GM12878 (cell line): ENCODE measurements at regions not wholly inside any gene's neighbourhood (a gene's known extent, or its start where the extent isn't known, plus 50 kb on each side); places are given as distances from the start of the nearest gene placed in this dataset.

ENCODE experiments used
- BACH1 ChIP-seq: fragments of 450-650 bp; IDR thresholded peaks from 2 replicates; pipeline ENCODE4 v1.6.1; 2017; ENCODE audit warnings: mild to moderate bottlenecking, borderline replicate concordance
- CHD2 ChIP-seq: IDR thresholded peaks from 2 replicates; pipeline ENCODE4 v1.6.1; 2011; ENCODE audit warnings: low read depth, low read length, improper control_type of control experiment, borderline replicate concordance
- CTCF ChIP-seq, 3 experiments: IDR thresholded peaks in 2 of 3; conservative IDR thresholded peaks in 1 of 3; 2 replicates each; pipeline ENCODE4 v1.5.1; 2011; ENCODE audit warnings: low read depth in 3 of 3, low read length in 3 of 3, mild to moderate bottlenecking in 3 of 3, control low read depth in 2 of 3, moderate library complexity in 2 of 3, inconsistent platforms in 1 of 3, mixed read lengths in 1 of 3; ENCODE audit not compliant: control insufficient read depth in 2 of 3, insufficient read depth in 1 of 3; ENCODE audit errors: extremely low read depth in 1 of 3
- ESRRA ChIP-seq: IDR thresholded peaks from 2 replicates; pipeline ENCODE4 v1.6.1; 2012; ENCODE audit warnings: mild to moderate bottlenecking, low read length, improper control_type of control experiment
- EZH2 ChIP-seq: IDR thresholded peaks from 2 replicates; pipeline ENCODE4 v1.6.1; 2012; ENCODE audit warnings: low read depth, mild to moderate bottlenecking, control low read depth, inconsistent platforms, low read length, borderline replicate concordance; ENCODE audit not compliant: control insufficient read depth
- IKZF1 ChIP-seq: fragments of 450-650 bp; conservative IDR thresholded peaks from 2 replicates; pipeline ENCODE4 v1.6.1; 2017; ENCODE audit warnings: antibody characterized with exemption, mild to moderate bottlenecking
- JUND ChIP-seq: IDR thresholded peaks from 2 replicates; pipeline ENCODE4 v1.6.1; 2012; ENCODE audit warnings: low read depth, mild to moderate bottlenecking, low read length, improper control_type of control experiment, moderate library complexity
- KAT2A ChIP-seq: conservative IDR thresholded peaks from 2 replicates; pipeline ENCODE4 v1.6.1; 2011; ENCODE audit warnings: low read depth, low read length; ENCODE audit not compliant: control insufficient read depth
- NFYB ChIP-seq: IDR thresholded peaks from 2 replicates; pipeline ENCODE4 v1.6.1; 2011; ENCODE audit warnings: low read depth, mild to moderate bottlenecking, low read length, improper control_type of control experiment, moderate library complexity; ENCODE audit not compliant: insufficient read depth
- NRF1 ChIP-seq: conservative IDR thresholded peaks from 2 replicates; pipeline ENCODE4 v1.6.1; 2011; ENCODE audit warnings: mild to moderate bottlenecking, low read depth, low read length, improper control_type of control experiment
- PKNOX1 ChIP-seq: fragments of 450-650 bp; IDR thresholded peaks from 2 replicates; pipeline ENCODE4 v1.6.1; 2016; ENCODE audit warnings: mild to moderate bottlenecking
- SMAD1 ChIP-seq: fragments of 450-650 bp; IDR thresholded peaks from 2 replicates; pipeline ENCODE4 v1.6.1; 2018; ENCODE audit warnings: mild to moderate bottlenecking, low read depth; ENCODE audit not compliant: partially characterized antibody
- SMAD5 ChIP-seq: IDR thresholded peaks from 2 replicates; pipeline ENCODE4 v1.6.1; 2016; ENCODE audit warnings: antibody characterized with exemption, low read depth
- ZBTB11 ChIP-seq: fragments of 450-650 bp; formaldehyde crosslinking; IDR thresholded peaks from 2 replicates; pipeline ENCODE4 v1.5.0; 2022; ENCODE audit warnings: mild to moderate bottlenecking, missing genetic modification characterization

DNA sequence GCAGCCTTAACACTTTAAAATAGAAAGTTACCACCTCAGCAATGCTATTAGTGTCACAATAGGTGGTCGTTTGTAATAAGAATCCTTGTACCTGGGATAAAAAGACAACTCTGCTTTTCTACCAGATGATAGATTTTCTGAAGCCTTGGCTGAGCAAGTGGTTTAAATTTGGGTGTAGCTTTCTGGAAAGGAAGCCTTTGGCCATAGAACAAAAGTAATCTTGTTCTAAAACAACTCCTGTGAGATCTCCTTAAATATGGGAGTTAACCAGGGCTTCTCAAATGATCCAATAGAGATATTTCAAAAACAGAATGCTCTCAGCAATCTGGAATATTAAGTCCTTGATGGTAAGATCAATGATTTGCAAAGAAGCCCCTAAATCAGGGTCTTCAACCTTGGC, 261.6 kb downstream of the ZNF516 start (continued):
- TF ChIP-seq EZH2 (no peak), SMAD5 (no peak), CHD2 (no peak), BACH1 (no peak), CTCF (IDR thresholded peaks at IDR 0.05 in 2 of 3, conservative IDR thresholded peaks at IDR 0.05 in 1 of 3; ENCODE audit: control insufficient read depth in 2 of 3, extremely low read depth in 1 of 3, insufficient read depth in 1 of 3, low read depth in 3 of 3, low read length in 3 of 3) (no peak), PKNOX1 (no peak), IKZF1 (no peak), KAT2A (no peak), ZBTB11 (CRISPR knock-in tag) (no peak), NRF1 (no peak), JUND (no peak), ESRRA (no peak), NFYB (no peak), SMAD1 (no peak)
